HL-60 (cell line): ENCODE measurements at regions not wholly inside any gene's neighbourhood (a gene's known extent, or its start where the extent isn't known, plus 50 kb on each side); places are given as distances from the start of the nearest gene placed in this dataset.

Experiments used
- DNase-seq, 2 experiments: peaks; one replicate each; pipeline ENCODE4 v3.0.0-alpha.2; 2010 to 2020; ENCODE audit warnings: low read depth in 1 of 2, low spot score in 1 of 2
- H3K27ac ChIP-seq: fragments of 250-450 bp; sonication (Bioruptor Pico); replicated peaks from 2 replicates; pipeline ENCODE4 v1.5.1; 2020; ENCODE audit warnings: mild to moderate bottlenecking, moderate library complexity
- H3K27me3 ChIP-seq: fragments of 250-450 bp; sonication (Bioruptor Pico); 2 replicates; pipeline ENCODE4 v1.5.1; 2021; ENCODE audit warnings: mild to moderate bottlenecking, moderate library complexity; ENCODE audit not compliant: insufficient read depth, poor library complexity, severe bottlenecking
- H3K4me3 ChIP-seq: replicated peaks from 2 replicates; pipeline ENCODE4 v1.5.1; 2011; ENCODE audit warnings: mild to moderate bottlenecking, control low read depth, low read length; ENCODE audit not compliant: insufficient read depth
- CTCF ChIP-seq: IDR thresholded peaks from one replicate; pipeline ENCODE4 v1.5.1; 2011; ENCODE audit warnings: low read length, control low read depth, inconsistent platforms; ENCODE audit not compliant: insufficient read depth
- GABPA ChIP-seq: IDR thresholded peaks from 2 replicates; pipeline ENCODE4 v1.6.1; 2012; ENCODE audit warnings: low read depth
- POLR2AphosphoS5 ChIP-seq: IDR thresholded peaks from 2 replicates; pipeline ENCODE4 v1.6.1; 2012; ENCODE audit warnings: low read depth
- SPI1 ChIP-seq: IDR thresholded peaks from 2 replicates; pipeline ENCODE4 v1.6.1; 2012; ENCODE audit warnings: low read depth, mild to moderate bottlenecking, borderline replicate concordance
- TF ChIP-seq, protein P1 (sequence below): IDR thresholded peaks from 2 replicates; pipeline ENCODE4 v1.6.1; 2012; ENCODE audit warnings: low read depth; ENCODE audit not compliant: insufficient replicate concordance

DNA sequence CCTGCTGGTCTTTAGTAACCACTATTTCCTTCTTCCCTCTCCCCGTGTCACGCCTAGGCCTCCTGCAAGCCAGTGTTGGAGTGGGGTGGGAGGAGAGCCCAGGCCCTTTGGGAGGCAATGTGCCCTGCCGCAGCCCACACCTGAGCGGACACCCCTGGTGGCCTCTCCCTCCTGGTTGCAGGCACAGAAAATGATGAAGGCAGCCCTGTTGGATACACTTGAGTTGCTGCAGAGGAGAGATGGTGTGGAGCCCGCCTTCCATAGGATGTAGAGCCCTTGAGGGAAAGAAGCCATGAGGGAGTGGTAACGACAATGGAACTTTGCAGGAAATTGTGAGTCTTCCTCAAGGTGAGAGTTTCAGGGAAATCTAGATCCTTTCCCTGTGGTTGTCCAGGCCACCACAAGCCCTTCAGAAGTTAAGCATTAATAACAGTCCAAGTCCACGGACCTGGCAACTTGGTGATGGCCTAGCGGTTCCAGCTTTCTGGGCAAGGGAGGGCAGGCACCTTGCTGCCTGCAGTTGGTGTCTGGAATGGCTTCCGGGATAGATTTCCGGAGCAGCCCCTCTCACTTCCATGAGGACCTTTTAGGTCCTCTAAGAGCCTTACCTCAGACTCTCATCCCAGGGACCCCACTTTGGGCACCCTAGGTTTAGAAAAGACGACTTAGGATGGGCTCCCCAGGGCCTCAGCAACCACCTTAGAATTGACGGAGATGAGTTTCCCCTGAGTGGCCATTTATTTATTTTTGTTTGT lies 67.3 kb upstream of the NXT1 start:
- TF ChIP-seq GABPA = no peak
- TF ChIP-seq POLR2AphosphoS5 = no peak
- no peak overlapping the region for H3K4me3 ChIP-seq
- no peak for DNase-seq
- H3K27me3 ChIP-seq = no peaks in the 10 kb centered on the region
- no peak overlapping the region for H3K27ac ChIP-seq

- DNase-seq = no peak
- no peak for TF ChIP-seq GABPA
- Histone ChIP-seq H3K27me3 (no peaks in the 10 kb centered on the region), H3K27ac (no peak overlapping the region), H3K4me3 (no peak overlapping the region)
Observed at GRCh38 chr20:23282546-23282945, 68.0 kb upstream of the NXT1 start.

- no peak for TF ChIP-seq SPI1
- TF ChIP-seq GABPA = no peak
- TF ChIP-seq, protein P1, sequence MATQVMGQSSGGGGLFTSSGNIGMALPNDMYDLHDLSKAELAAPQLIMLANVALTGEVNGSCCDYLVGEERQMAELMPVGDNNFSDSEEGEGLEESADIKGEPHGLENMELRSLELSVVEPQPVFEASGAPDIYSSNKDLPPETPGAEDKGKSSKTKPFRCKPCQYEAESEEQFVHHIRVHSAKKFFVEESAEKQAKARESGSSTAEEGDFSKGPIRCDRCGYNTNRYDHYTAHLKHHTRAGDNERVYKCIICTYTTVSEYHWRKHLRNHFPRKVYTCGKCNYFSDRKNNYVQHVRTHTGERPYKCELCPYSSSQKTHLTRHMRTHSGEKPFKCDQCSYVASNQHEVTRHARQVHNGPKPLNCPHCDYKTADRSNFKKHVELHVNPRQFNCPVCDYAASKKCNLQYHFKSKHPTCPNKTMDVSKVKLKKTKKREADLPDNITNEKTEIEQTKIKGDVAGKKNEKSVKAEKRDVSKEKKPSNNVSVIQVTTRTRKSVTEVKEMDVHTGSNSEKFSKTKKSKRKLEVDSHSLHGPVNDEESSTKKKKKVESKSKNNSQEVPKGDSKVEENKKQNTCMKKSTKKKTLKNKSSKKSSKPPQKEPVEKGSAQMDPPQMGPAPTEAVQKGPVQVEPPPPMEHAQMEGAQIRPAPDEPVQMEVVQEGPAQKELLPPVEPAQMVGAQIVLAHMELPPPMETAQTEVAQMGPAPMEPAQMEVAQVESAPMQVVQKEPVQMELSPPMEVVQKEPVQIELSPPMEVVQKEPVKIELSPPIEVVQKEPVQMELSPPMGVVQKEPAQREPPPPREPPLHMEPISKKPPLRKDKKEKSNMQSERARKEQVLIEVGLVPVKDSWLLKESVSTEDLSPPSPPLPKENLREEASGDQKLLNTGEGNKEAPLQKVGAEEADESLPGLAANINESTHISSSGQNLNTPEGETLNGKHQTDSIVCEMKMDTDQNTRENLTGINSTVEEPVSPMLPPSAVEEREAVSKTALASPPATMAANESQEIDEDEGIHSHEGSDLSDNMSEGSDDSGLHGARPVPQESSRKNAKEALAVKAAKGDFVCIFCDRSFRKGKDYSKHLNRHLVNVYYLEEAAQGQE = no peak
- TF ChIP-seq CTCF = no peak
- Histone ChIP-seq H3K4me3 (no peak overlapping the region), H3K27ac (no peak overlapping the region), H3K27me3 (no peaks in the 10 kb centered on the region)
- DNase-seq = no peak
Observed at GRCh38 chr20:23282111-23282510, 68.5 kb upstream of the NXT1 start.

- no peak overlapping the region for H3K27ac ChIP-seq
- H3K4me3 ChIP-seq = no peak overlapping the region
- TF ChIP-seq SPI1 = no peak
- TF ChIP-seq CTCF = no peak
- no peak for TF ChIP-seq POLR2AphosphoS5
- TF ChIP-seq GABPA = no peak
- TF ChIP-seq, protein P1 = no peak
- H3K27me3 ChIP-seq = no peaks in the 10 kb centered on the region
- DNase-seq = no peak
Observed at GRCh38 chr20:23279836-23280235, 70.8 kb upstream of the NXT1 start.

DNA sequence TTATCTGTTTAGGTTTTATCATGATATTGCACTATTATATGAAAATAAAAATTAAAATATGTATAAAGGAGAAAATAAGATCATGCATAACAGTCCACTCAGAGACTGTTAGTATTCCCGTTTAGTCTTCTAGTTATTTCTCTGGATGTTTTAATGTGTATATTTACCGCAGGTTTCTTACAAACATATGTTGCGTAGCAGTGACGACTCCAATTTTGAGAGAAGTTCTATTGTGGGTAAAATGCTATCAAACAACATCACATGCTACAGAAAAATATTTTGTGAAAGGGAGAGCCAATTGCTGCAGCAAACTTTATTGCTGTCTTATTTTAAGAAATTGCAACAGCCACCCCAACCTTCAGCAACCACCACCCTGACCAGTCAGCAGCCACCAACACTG lies 72.4 kb upstream of the NXT1 start:
- no peak for TF ChIP-seq POLR2AphosphoS5
- TF ChIP-seq, protein P1 = no peak
- TF ChIP-seq GABPA = no peak
- no peak for TF ChIP-seq SPI1
- no peak for TF ChIP-seq CTCF
- DNase-seq = no peak

More for the DNA sequence above, 72.4 kb upstream of the NXT1 start:
- no peak overlapping the region for H3K4me3 ChIP-seq
- no peaks in the 10 kb centered on the region for H3K27me3 ChIP-seq
- no peak overlapping the region for H3K27ac ChIP-seq
